Right ventricle myocardium inferior (tissue), 1 donor: ENCODE measurements at regions not wholly inside any gene's neighbourhood (a gene's known extent, or its start where the extent isn't known, plus 50 kb on each side); places are given as distances from the start of the nearest gene placed in this dataset.

Source experiments
- ATAC-seq: fragments of 200-7000 bp; cut with Tn5 transposase; one replicate; pipeline ENCODE4 v1.9.1; 2020; ENCODE audit warnings: mild to moderate bottlenecking, moderate library complexity
- DNase-seq: peaks from one replicate; pipeline ENCODE4 v3.0.0; 2021; ENCODE audit errors: missing footprints
- intact Hi-C: fragments of 100-400 bp; cut with DNase I; formaldehyde crosslinking; loops from one replicate; pipeline ENCODE4 v1.11.0; 2022
- donor health status: DM: no; HTN: yes; CAD: no; lungs with severe emphysema.

DNA sequence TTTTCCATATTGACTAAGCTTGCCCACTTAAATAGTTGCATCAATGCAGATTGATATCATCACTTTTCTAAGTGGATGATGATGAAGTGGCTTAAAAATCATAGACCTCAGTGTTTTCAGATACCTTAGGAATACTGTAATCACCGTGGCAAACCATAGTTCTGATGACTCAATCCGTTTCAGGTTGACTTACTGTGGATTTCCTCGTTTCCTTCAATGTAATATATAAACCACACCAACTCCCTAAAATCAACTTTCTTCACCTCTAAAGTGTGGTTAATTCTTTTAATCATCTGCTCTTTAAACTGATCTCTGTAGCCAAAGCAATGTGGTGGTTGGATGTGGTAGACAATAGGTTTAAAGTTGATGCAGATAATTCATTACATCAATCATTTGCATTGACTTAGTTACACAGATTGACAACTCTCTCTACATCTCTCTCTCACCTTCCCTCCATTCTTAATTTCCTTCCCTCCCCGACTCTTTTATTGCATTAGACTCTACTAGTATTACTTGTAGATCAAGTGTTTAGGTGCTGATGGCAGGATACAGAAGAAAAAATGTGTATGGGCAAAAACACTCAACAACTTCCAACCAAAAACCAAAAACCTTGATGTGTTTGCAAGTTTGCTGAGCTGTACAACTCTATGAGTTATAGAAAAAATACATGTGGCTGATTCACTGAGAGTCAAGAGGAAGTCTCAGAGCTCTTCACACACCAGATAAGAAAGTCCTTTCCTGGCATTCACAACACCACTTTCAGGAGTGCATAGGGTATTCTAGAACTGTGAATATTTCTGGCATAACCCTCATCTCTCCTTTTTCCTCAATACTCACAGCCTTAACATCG, 243.5 kb downstream of the NFKBIZ start:
- DNase-seq (no peak), ATAC-seq (no peak)
- intact Hi-C loops = no loop called here

DNA sequence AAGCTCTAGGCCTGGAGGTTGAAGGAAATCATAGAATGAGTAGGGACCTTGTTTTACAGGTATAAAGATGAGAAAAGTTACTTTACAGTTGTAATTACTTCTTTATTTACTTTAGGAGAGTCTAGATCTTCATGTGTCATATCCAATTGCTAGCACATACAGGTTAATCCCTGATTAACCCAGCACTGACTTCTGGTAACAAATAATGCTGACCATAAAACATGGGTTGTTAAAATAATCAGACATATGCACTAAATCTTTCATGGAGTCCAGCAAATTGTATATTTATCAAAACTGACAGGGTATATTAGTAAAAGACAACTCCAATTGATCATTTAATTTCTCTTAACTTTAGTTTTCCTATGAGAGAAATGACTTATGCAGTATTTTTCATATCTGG, 245.2 kb downstream of the NFKBIZ start:
- ATAC-seq = no peak
- DNase-seq = no peak

DNA sequence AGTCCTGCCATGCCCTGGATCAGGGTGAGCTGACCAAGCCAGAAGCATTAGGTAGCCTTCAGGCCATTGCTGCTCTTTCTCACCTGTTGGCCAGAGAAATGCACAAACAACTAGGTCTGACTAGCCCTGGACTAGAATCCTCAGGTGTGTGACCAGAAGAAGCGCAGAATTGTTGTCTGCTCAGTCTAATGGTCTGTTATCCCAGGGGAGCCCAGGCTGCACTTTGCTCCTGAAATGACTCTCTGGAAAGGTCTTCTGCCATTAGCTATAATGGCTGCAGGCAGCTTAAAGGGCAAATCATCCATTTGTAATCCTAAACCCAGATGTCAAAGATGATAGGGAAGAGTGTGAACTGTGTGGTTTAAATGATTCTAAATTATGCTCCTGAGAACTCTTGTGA, 246.1 kb downstream of the NFKBIZ start:
- DNase-seq (no peak), ATAC-seq (no peak)
- intact Hi-C loops = no loop called here

More for the DNA sequence above, 245.2 kb downstream of the NFKBIZ start:
- intact Hi-C loops = no loop called here

DNA sequence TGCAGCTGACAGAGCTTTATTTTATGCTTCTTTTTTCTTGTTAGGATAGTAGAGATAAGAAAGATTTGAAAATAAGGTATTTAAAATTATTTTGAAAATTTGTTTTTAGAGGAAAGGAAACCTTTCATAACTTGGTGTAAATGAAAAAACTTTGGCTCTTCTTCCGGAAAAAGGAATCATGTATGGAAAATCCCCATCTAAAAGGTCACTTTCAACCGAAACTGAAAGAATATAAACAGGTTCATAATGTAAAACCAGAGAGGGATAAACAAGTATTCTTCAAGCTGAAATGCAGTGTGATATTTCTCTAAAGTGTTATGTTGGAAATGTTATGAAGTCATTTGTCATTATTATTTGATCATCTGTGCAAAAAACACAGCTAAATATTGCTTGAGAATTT, 246.8 kb downstream of the NFKBIZ start:
- ATAC-seq = no peak
- intact Hi-C loops = no loop called here

DNA sequence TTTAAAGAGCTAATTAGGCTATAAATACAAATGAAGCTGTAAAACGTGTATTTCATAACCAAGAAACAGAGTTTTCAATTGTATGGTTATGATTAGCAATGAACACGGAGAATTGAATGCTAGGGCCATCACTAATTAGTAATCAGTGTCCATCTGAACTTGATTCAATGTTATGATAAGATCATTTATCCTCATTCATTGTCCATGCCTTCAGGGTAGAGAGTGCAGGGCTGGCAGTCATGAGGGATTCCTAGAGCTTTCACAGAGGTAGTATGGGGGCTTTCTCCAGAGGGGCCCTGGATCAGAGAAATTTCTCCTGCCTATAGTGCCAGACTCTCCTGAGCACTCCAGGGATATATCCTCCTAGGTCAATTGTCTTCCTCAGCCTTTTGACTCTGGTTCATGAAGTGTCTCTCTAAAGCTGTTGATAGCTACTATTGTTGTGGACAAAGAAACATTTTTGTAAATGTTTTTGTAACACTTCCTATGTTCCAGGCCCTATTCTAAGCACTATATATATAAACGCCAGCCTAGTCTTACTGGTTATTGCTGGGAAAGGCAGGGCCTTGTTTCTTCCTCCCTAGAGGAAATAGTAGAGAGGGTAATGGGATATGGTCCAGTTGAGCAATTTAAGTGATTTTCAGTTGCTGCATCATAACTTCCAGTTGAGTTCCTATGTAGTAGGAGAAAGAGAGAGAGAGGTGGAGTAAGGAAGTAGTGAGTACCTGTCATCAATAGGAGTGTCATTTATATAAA, 249.0 kb downstream of the NFKBIZ start:
- intact Hi-C loops = no loop called here
- DNase-seq (no peak), ATAC-seq (no peak)

More for the DNA sequence above, 246.8 kb downstream of the NFKBIZ start:
- DNase-seq = no peak

DNA sequence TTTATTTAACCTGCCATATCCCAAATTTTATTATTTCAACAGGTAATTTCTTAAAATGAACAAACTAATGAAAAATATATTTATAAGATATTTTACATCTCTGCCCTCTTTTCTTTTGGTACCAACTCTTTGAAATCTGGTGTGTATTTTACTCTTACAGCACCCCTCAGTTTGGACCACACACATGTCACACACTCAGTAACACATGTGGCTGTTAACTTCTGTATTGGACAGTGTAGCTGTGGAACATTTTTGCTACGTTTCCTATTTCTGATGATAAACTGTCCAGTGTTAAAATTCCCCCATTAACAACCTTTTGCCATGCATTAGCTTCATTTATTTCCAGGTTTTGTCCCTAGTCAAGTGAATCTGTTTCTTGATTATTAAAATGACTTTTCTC, 250.6 kb downstream of the NFKBIZ start:
- DNase-seq = no peak
- intact Hi-C loops = no loop called here

DNA sequence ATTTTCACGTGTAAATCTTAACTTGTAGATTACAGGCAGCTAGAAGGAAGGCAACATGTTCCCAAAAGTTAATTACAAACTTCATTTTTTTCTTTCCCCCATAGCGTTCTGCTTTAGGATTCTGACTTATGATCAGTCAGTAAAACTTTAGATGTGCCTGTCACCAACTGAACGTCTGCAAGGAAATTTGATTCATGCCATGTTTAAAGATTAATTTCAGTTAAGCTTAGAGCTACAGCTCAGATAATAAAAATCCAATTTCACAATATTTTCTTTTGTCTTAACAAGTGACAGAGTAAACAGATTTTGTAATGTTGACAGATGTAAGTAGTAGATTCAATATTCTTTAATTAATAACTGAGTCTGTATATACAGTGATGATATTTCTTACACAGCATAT, 253.1 kb downstream of the NFKBIZ start:
- no peak for ATAC-seq
- DNase-seq = no peak
- intact Hi-C loops = no loop called here

More for the DNA sequence above, 250.6 kb downstream of the NFKBIZ start:
- no peak for ATAC-seq

DNA sequence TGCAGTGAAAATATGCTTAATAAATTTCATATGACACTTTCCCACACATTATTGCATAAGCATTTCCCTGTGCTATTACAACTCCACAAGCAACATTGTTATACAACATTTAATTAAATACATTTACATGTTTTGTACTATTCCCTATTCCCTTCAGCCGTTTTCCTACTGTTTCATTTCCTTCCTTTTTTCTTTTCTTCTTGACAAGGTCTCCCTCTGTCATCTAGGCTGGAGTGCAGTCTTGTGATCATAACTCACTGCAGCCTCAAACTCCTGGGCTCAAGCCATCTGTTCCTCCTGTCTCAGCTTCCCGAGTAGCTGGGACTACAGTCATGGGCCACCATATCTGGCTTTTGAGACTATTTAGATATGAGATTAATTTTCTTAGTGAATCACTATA, 254.7 kb downstream of the NFKBIZ start:
- no peak for DNase-seq
- intact Hi-C loops = no loop called here
- no peak for ATAC-seq

DNA sequence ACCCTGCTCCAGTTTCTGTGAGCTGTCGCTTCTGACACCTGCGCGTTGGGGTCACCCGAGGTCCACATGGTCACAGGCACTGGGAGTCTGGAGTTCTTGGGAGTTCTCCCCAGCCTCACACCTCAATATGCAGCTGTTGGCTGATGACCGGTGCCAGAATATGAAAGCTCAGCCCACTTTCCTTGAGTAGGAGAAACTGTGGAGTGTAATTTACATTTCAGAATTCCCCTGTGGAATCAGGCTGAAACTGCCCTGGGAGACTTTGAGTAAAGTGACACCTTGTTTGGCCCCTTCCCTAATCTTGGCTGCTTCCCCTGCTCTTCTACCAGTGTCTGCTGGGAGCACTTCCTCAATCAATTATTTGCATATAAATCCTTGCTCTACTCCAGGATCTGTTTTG, 255.9 kb downstream of the NFKBIZ start:
- intact Hi-C loops = no loop called here
- ATAC-seq (no peak), DNase-seq (peak; percentile 46)

DNA sequence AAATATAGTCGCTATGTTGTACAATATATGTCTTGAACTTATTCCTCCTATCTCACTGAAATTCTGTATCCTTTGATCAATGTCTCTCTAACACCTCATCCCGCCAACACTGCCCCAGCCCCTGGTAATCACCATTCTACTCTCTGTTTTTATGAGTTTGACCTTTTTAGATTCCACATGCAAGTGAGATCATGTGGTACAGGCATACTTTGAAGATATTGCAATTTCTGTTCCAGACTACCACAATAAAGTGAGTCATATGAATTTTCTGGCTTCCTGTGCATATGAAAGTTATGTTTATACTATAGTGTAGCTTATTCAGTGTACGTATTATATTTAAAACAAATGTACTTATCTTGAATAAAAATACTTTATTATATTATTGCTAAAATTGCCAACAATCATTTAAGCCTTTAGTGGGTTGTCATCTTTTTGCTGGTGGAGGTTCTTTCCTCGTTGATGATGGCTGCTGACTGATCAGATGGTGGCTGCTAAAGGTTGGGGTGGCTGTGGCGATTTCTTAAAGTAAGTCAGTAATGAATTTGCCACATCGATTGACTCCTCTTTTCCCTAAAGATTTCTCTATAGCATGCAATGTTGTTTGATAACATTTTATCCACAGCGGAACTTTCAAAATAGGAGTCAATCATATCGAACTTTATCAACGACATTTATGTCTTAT, 257.2 kb downstream of the NFKBIZ start:
- ATAC-seq (no peak), DNase-seq (no peak)
- intact Hi-C loops = no loop called here

DNA sequence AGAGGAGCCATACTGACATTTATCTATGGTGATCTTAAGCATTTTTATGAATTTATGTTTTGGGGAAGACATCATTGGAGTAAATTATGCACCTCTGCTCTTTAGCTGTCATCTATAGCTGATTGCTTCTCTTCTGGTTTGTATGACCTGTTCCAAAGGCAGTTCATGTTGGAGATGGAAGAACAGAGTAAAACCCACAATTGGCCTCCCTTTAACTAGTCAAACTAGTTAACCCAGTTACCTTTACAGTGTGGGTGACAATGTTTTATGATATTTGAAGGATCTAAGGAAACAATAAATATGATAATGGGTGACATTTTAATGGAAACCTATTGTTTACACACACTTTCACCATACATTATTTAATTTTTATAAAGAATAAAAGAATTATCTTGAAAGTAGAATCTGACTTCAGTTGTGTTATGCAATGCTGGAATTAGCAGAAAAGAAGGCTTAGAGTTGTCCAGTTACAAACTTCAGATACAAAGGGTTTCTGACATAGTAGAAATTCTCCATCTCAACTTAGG, 263.5 kb downstream of the NFKBIZ start:
- no peak for ATAC-seq
- intact Hi-C loops = no loop called here
- no peak for DNase-seq

DNA sequence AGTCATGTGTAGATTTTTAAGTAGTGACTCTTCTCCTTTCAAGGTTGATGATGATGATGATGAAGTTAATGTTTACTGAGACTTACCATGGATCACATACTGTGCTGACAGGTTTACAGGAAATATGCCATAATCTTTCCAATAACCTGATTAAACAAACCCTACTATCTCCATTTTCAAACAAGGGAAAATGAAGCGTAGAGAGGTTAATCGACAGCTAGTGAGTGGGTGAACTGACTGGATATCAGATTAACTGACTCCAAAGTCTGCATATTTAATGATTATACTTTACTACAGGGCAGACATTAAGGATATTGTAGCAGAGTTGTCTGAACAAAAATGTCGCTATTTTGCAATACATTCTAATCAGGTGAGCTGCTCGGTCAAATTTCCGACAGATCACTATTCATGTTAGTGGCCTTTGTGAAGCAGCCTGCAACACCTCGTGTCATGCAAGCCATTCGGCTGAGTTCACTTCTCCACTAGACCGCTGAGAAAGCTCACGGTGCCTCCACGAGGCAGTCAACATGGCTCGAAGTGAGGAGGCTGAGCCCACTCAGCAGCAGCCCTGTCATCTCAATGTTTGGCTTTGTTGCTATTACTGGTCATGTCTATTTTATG, 264.2 kb downstream of the NFKBIZ start:
- intact Hi-C loops = no loop called here
- DNase-seq (no peak), ATAC-seq (peak; percentile 39)

DNA sequence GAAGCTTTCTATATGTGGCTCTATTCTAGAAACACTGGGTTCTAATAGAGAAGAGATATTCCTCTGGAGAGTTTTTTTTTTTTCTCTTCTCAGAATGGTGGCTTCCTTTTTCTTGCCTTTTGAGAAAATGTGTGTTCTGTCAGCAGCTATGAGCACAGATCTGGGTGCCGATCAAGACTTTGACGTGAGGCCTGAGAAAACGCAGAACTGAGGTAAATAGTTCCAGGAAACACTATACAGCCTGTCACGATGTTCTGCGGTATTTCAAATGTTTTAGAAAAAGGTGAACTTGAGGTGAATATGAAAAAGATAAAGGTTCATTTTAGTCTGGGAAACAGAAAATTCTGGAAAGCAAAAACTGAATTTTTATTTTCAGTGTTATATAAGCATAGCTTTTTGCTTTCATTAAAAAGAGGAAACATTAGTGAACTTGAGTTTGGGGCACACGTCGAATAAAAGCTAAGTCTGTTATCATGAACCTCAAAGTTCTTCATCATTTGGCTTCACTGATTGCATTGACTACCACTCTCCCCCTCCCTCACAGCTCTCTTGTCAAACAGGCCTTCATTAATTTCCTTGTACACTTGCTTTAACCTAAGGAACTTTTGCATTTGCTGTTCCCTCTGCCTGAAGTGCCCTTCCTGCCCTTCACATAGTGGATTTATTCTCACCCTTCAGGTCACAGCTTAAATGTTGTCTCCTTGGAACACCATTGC, 265.1 kb downstream of the NFKBIZ start:
- peak; percentile 52 for ATAC-seq
- intact Hi-C loops = no loop called here
- no peak for DNase-seq

DNA sequence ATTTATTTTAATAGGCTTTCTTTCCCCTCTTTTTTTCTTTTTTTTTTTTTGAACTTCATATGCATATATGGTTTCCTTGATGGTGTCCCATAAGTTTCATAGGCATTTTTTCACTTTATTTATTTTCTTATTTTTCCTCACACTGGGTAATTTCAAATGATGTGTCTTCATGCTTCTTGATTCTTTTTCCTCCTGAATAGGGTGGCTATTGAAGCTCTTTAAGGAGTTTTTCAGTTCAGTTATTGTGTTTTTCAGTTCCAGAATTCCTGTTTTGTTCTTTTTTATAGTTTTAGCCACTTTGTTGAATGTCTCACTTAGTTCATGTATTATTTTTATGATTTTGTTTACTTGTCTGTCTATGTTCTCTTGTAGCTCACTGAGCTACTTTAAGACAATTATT, 273.2 kb downstream of the NFKBIZ start:
- intact Hi-C loops = no loop called here
- DNase-seq (no peak), ATAC-seq (no peak)

DNA sequence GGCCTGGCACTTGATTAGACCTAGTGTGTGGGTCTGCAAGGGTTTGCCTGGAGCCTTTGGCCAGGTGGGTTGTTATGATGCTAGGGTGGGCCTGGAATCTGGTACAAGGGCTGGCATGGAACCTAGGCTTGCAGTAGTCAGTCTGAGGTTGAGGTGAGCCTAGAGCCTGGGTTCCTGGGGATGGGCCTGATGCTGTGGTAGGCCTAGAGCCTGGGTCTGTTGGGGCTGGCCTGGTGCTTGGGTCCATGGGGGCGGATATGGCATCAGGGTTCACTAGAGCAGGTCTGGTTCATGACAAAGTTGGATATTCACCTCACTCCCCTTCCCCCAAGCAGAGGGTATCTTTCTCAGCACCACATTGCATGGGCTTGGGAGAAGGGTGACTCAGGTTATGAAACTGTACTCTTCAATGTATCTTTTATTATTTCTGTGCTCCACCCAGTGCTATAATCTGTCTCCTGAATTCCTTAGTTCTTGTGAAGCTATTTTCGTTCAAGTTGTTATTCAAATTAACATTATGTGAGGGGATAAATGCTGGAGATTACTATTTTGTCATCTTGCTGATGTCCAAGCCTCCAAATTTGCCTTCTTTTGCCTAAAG, 274.4 kb downstream of the NFKBIZ start:
- intact Hi-C loops = no loop called here
- DNase-seq (peak; percentile 57), ATAC-seq (peak; percentile 36)

DNA sequence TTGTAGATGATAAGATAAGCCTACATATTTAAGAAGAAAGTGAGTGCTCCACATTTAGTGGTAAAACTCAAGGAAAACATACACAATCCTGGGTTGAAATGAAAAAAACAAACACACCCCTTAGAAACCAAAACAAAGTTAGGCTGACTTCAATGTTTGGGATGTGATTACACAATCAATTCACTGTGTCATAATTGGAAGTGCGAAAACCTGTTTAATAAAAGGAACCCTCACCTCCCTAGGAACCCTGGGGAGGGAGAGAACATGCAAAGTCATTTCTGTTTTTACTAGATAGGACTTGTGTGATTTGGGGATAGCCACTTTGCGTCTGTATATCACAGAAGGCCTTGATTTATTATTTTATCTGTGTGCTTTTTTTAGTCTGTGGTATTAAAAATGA, 275.0 kb downstream of the NFKBIZ start:
- intact Hi-C loops = no loop called here
- no peak for DNase-seq
- ATAC-seq = peak; percentile 68

DNA sequence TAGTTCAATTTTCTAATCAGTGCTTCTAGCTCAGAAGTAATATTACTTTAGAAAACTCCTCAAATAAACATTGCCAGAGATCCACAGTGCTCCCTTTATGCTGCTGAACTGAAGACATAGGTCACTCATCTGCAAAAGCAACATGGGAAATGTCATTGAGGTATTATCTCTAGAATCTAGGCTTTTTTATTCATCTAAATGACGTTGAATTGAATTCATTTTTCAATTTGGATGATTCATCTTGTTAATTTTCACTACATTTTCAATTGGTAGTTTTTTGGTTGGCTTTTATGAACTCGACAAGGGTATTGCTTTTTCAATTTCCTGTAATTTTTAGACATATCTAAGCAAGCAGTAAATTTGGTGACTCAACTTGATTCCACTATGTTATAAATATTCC, 275.4 kb downstream of the NFKBIZ start:
- ATAC-seq = no peak
- intact Hi-C loops = no loop called here
- no peak for DNase-seq
